ENCODE measurements at regions not wholly inside any gene's neighbourhood (a gene's known extent, or its start where the extent isn't known, plus 50 kb on each side); places are given as distances from the start of the nearest gene placed in this dataset.
A peak's percentile ranks its signal among the peaks of the same experiment; 100 is the strongest.

GRCh38 chr9:126556560-126557250 is 57.0 kb upstream of the LMX1B start:
- no peak for TF ChIP-seq CTCF (IDR thresholded peaks at IDR 0.05; ENCODE audit: insufficient read depth, low read length)
- H3K4me3 ChIP-seq (ENCODE audit: low read depth, low read length), result no peak overlapping the region
- DNase-seq (ENCODE audit: low read depth), result no peak

- H3K4me3 ChIP-seq (ENCODE audit: low read depth, low read length), result no peak overlapping the region
- TF ChIP-seq CTCF (IDR thresholded peaks at IDR 0.05; ENCODE audit: insufficient read depth, low read length), result peak; percentile 99
- peak; percentile 36 for DNase-seq (ENCODE audit: low read depth)
Observed at GRCh38 chr9:126558051-126558665, 55.6 kb upstream of the LMX1B start.

- DNase-seq (ENCODE audit: low read depth), result no peak
- H3K4me3 ChIP-seq (ENCODE audit: low read depth, low read length), result no peak overlapping the region
- no peak for TF ChIP-seq CTCF (IDR thresholded peaks at IDR 0.05; ENCODE audit: insufficient read depth, low read length)
Observed at GRCh38 chr9:126559296-126559695, 54.4 kb upstream of the LMX1B start.

- no peak for TF ChIP-seq CTCF (IDR thresholded peaks at IDR 0.05; ENCODE audit: insufficient read depth, low read length)
- no peak overlapping the region for H3K4me3 ChIP-seq (ENCODE audit: low read depth, low read length)
- no peak for DNase-seq (ENCODE audit: low read depth)
Observed at GRCh38 chr9:126561582-126561981, 52.1 kb upstream of the LMX1B start.

- no peak for DNase-seq (ENCODE audit: low read depth)
- TF ChIP-seq CTCF (IDR thresholded peaks at IDR 0.05; ENCODE audit: insufficient read depth, low read length), result no peak
- H3K4me3 ChIP-seq (ENCODE audit: low read depth, low read length), result no peak overlapping the region
Observed at GRCh38 chr9:126563556-126563955, 50.2 kb upstream of the LMX1B start.
